OCI-LY3 (cell line): ENCODE measurements at regions not wholly inside any gene's neighbourhood (a gene's known extent, or its start where the extent isn't known, plus 50 kb on each side); places are given as distances from the start of the nearest gene placed in this dataset.

Source experiments
- H2AFZ ChIP-seq: fragments of 200-600, 300-600 bp; shearing (Covaris generic); 2 replicates; pipeline ENCODE4 v1.6.0; 2014; ENCODE audit warnings: antibody characterized with exemption, low read depth, low read length
- H3K27ac ChIP-seq: fragments of 200-600, 300-600 bp; sonication (generic); 2 replicates; pipeline ENCODE4 v1.5.1; 2014; ENCODE audit warnings: mild to moderate bottlenecking, low read length, moderate library complexity, mixed read lengths
- H3K27me3 ChIP-seq: fragments of 200-600, 300-600 bp; sonication (generic); 2 replicates; pipeline ENCODE4 v1.6.1; 2014; ENCODE audit warnings: low read depth, low read length, mixed read lengths
- H3K36me3 ChIP-seq: fragments of 200-600, 300-600 bp; sonication (generic); replicated peaks from 2 replicates; pipeline ENCODE3; 2014; ENCODE audit warnings: low read depth, low read length, mixed read lengths
- H3K4me1 ChIP-seq: fragments of 300-600, 200-600 bp; sonication (generic); 2 replicates; pipeline ENCODE4 v1.6.1; 2014; ENCODE audit warnings: low read length, mixed read lengths
- H3K4me2 ChIP-seq: fragments of 200-600, 300-600 bp; sonication (generic); 2 replicates; pipeline ENCODE4 v1.6.1; 2014; ENCODE audit warnings: low read length, mixed read lengths
- H3K4me3 ChIP-seq: fragments of 300-600, 200-600 bp; sonication (generic); 2 replicates; pipeline ENCODE4 v1.5.1; 2014; ENCODE audit warnings: antibody characterized with exemption, mild to moderate bottlenecking, low read length, moderate library complexity
- H3K79me2 ChIP-seq: fragments of 300-600, 200-600 bp; shearing (Covaris generic); 2 replicates; pipeline ENCODE4 v1.6.1; 2014; ENCODE audit warnings: mild to moderate bottlenecking, low read length, mixed read lengths
- H3K9ac ChIP-seq: fragments of 300-600, 200-600 bp; shearing (Covaris generic); 2 replicates; pipeline ENCODE4 v1.6.0; 2014; ENCODE audit warnings: mild to moderate bottlenecking, low read length, moderate library complexity
- H3K9me3 ChIP-seq: fragments of 200-600, 300-600 bp; shearing (Covaris generic); 2 replicates; pipeline ENCODE4 v1.6.1; 2014; ENCODE audit warnings: low read length, mixed read lengths; ENCODE audit not compliant: insufficient read depth
- H4K20me1 ChIP-seq: fragments of 200-600, 300-600 bp; sonication (generic); 2 replicates; pipeline ENCODE4 v1.6.1; 2016; ENCODE audit warnings: low read length, mixed read lengths; ENCODE audit not compliant: insufficient read depth
- CTCF ChIP-seq: fragments of 200-600, 300-600 bp; sonication (generic); IDR thresholded peaks from 2 replicates; pipeline ENCODE4 v1.5.1; 2014; ENCODE audit warnings: antibody characterized with exemption, low read length, low read depth
- EZH2phosphoT487 ChIP-seq: fragments of 200-600 bp; shearing (Covaris generic); IDR thresholded peaks from 2 replicates; pipeline ENCODE4 v1.6.1; 2018; ENCODE audit warnings: antibody characterized with exemption, mixed run types, low read depth

- Histone ChIP-seq H3K4me3 (no peak overlapping the region), H3K27me3 (no peaks in the 10 kb centered on the region), H3K36me3 (peaks cover 4% of the 10 kb centered on the region), H3K4me2 (no peak overlapping the region), H3K9ac (no peak overlapping the region), H4K20me1 (no peaks in the 10 kb centered on the region), H3K4me1 (peaks cover 20% of the 10 kb centered on the region), H2AFZ (no peak overlapping the region), H3K27ac (no peak overlapping the region), H3K79me2 (no peaks in the 10 kb centered on the region), H3K9me3 (no peaks in the 10 kb centered on the region)
- TF ChIP-seq CTCF (no peak), EZH2phosphoT487 (no peak)
Measured at GRCh38 chr4:56181140-56181953, 205.9 kb downstream of the AASDH start.

- Histone ChIP-seq H3K27me3 (no peaks in the 10 kb centered on the region), H3K4me2 (no peak overlapping the region), H3K4me3 (no peak overlapping the region), H2AFZ (no peak overlapping the region), H3K9me3 (no peaks in the 10 kb centered on the region), H3K9ac (no peak overlapping the region), H3K4me1 (peaks cover 7% of the 10 kb centered on the region; the same call in 1 of the 2 replicates), H3K27ac (no peak overlapping the region), H3K36me3 (no peaks in the 10 kb centered on the region), H3K79me2 (no peaks in the 10 kb centered on the region), H4K20me1 (no peaks in the 10 kb centered on the region)
- TF ChIP-seq CTCF (no peak), EZH2phosphoT487 (no peak)
Measured at GRCh38 chr4:56169061-56169460, 218.2 kb downstream of the AASDH start.

GRCh38 chr4:56164907-56165306, 216.2 kb downstream of the CEP135 start:
- no peaks in the 10 kb centered on the region for H4K20me1 ChIP-seq
- H3K36me3 ChIP-seq, result no peaks in the 10 kb centered on the region
- TF ChIP-seq EZH2phosphoT487, result no peak
- TF ChIP-seq CTCF, result no peak
- H3K4me1 ChIP-seq, result no peaks in the 10 kb centered on the region
- H2AFZ ChIP-seq, result no peak overlapping the region
- no peaks in the 10 kb centered on the region for H3K79me2 ChIP-seq
- no peak overlapping the region for H3K27ac ChIP-seq
- no peak overlapping the region for H3K4me3 ChIP-seq
- H3K9ac ChIP-seq, result no peak overlapping the region
- no peaks in the 10 kb centered on the region for H3K9me3 ChIP-seq
- no peak overlapping the region for H3K4me2 ChIP-seq
- H3K27me3 ChIP-seq, result no peaks in the 10 kb centered on the region

GRCh38 chr4:56160636-56161035, 211.9 kb downstream of the CEP135 start:
- no peak for TF ChIP-seq EZH2phosphoT487
- TF ChIP-seq CTCF, result no peak
- H3K4me1 ChIP-seq, result no peaks in the 10 kb centered on the region
- no peaks in the 10 kb centered on the region for H3K79me2 ChIP-seq
- no peaks in the 10 kb centered on the region for H3K27me3 ChIP-seq
- H3K4me3 ChIP-seq, result no peak overlapping the region
- H3K9ac ChIP-seq, result no peak overlapping the region
- H3K4me2 ChIP-seq, result no peak overlapping the region
- no peak overlapping the region for H3K27ac ChIP-seq
- no peaks in the 10 kb centered on the region for H4K20me1 ChIP-seq
- no peaks in the 10 kb centered on the region for H3K9me3 ChIP-seq
- no peak overlapping the region for H2AFZ ChIP-seq
- H3K36me3 ChIP-seq, result no peaks in the 10 kb centered on the region
